Astrocyte (in vitro differentiated cells and primary cell): ENCODE measurements at regions not wholly inside any gene's neighbourhood (a gene's known extent, or its start where the extent isn't known, plus 50 kb on each side); places are given as distances from the start of the nearest gene placed in this dataset.

Experiments used
- DNase-seq: peaks from one replicate; pipeline ENCODE4 v3.0.0-alpha.2; 2010; ENCODE audit warnings: low read depth
- FAIRE-seq: peaks from 2 replicates; lab custom pipeline; 2011; peaks lifted over from hg19 to GRCh38; lab: Jason Lieb, UNC
- H2AFZ ChIP-seq: 2 replicates; pipeline ENCODE4 v1.6.0; 2012; ENCODE audit warnings: low read depth, low read length, inconsistent platforms
- H3K27ac ChIP-seq: 2 replicates; pipeline ENCODE4 v1.5.1; 2011; ENCODE audit warnings: low read depth, low read length, inconsistent platforms
- H3K27me3 ChIP-seq: 2 replicates; pipeline ENCODE4 v1.6.0; 2011; ENCODE audit warnings: low read length, inconsistent platforms; ENCODE audit not compliant: insufficient read depth
- H3K36me3 ChIP-seq: 2 replicates; pipeline ENCODE4 v1.5.1; 2011; ENCODE audit warnings: low read length, inconsistent platforms; ENCODE audit not compliant: insufficient read depth
- H3K4me1 ChIP-seq: 2 replicates; pipeline ENCODE4 v1.5.1; 2011; ENCODE audit warnings: low read length, inconsistent platforms; ENCODE audit not compliant: insufficient read depth
- H3K4me2 ChIP-seq: 2 replicates; pipeline ENCODE4 v1.6.0; 2012; ENCODE audit warnings: low read length, inconsistent platforms
- H3K4me3 ChIP-seq: 2 replicates; pipeline ENCODE4 v1.5.1; 2011; ENCODE audit warnings: low read depth, mild to moderate bottlenecking, low read length, inconsistent platforms; ENCODE audit not compliant: insufficient read depth
- H3K79me2 ChIP-seq: 2 replicates; pipeline ENCODE4 v1.6.0; 2012; ENCODE audit warnings: mild to moderate bottlenecking, low read length, inconsistent platforms; ENCODE audit not compliant: insufficient read depth
- H3K9ac ChIP-seq: 2 replicates; pipeline ENCODE4 v1.6.0; 2012; ENCODE audit warnings: mild to moderate bottlenecking, low read length, inconsistent platforms
- H3K9me3 ChIP-seq: 2 replicates; pipeline ENCODE4 v1.5.1; 2012; ENCODE audit warnings: low read depth, mild to moderate bottlenecking, low read length, inconsistent platforms; ENCODE audit not compliant: insufficient read depth
- H4K20me1 ChIP-seq: 2 replicates; pipeline ENCODE4 v1.6.0; 2012; ENCODE audit warnings: low read length, inconsistent platforms; ENCODE audit not compliant: insufficient read depth
- H3K27ac Mint-ChIP-seq: one replicate; pipeline ENCODE4 v1.8.0; 2021; ENCODE audit warnings: mild to moderate bottlenecking, mixed read lengths; ENCODE audit not compliant: unreplicated experiment
- H3K27me3 Mint-ChIP-seq: one replicate; pipeline ENCODE4 v1.8.0; 2021; ENCODE audit warnings: low read depth, mixed read lengths; ENCODE audit not compliant: unreplicated experiment
- H3K36me3 Mint-ChIP-seq: one replicate; pipeline ENCODE4 v1.8.0; 2021; ENCODE audit warnings: low read depth, mixed read lengths; ENCODE audit not compliant: unreplicated experiment
- H3K4me1 Mint-ChIP-seq: one replicate; pipeline ENCODE4 v1.8.0; 2021; ENCODE audit warnings: low read depth, mixed read lengths; ENCODE audit not compliant: unreplicated experiment
- H3K4me3 Mint-ChIP-seq: one replicate; pipeline ENCODE4 v1.8.0; 2021; ENCODE audit warnings: mild to moderate bottlenecking, moderate library complexity, mixed read lengths; ENCODE audit not compliant: unreplicated experiment
- H3K9me3 Mint-ChIP-seq: one replicate; pipeline ENCODE4 v1.8.0; 2021; ENCODE audit warnings: mild to moderate bottlenecking, mixed read lengths; ENCODE audit not compliant: unreplicated experiment
- CTCF ChIP-seq: IDR thresholded peaks from 2 replicates; pipeline ENCODE4 v1.5.1; 2011; ENCODE audit warnings: low read depth, mild to moderate bottlenecking, inconsistent platforms, low read length, moderate library complexity; ENCODE audit not compliant: insufficient read depth
- EZH2 ChIP-seq: IDR thresholded peaks from 2 replicates; pipeline ENCODE4 v1.6.1; 2012; ENCODE audit warnings: mild to moderate bottlenecking, low read length, inconsistent platforms; ENCODE audit not compliant: insufficient read depth

DNA sequence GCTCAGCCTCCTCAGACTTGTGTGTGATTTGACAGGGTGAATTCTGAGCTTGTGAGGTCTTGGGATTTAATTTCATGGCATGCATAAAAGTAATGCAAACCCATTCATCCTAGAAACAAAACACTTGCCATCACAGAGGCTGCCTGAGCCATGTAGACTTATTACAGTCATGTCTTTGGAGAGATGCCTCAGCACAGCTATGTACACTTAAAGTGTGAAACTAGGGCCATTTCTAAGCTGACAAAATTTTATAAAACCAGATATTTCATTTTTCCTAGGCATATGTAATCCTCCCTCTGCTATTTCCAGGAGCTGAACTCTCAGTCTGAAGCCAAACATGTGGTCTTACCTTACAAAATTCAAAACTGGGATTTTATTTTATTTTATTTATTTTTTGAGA lies 322.2 kb upstream of the SPHKAP start:
- no peak overlapping the region for H3K27ac ChIP-seq

GRCh38 chr2:228493852-228494251 lies 312.4 kb upstream of the SPHKAP start:
- Histone ChIP-seq H3K36me3 (no peaks in the 10 kb centered on the region), H3K9me3 (no peaks in the 10 kb centered on the region), H3K4me1 (no peaks in the 10 kb centered on the region), H2AFZ (no peak overlapping the region), H3K79me2 (no peaks in the 10 kb centered on the region), H3K27me3 (no peaks in the 10 kb centered on the region), H3K27ac (no peak overlapping the region), H4K20me1 (no peaks in the 10 kb centered on the region), H3K9ac (no peak overlapping the region), H3K4me2 (no peak overlapping the region), H3K4me3 (no peak overlapping the region)
- TF ChIP-seq CTCF (no peak), EZH2 (no peak)
- DNase-seq (no peak), FAIRE-seq (no peak)
- no peaks in the 10 kb centered on the region for H3K9me3 Mint-ChIP-seq
- H3K4me3 Mint-ChIP-seq = no peak overlapping the region
- H3K27me3 Mint-ChIP-seq = no peaks in the 10 kb centered on the region
- no peak overlapping the region for H3K27ac Mint-ChIP-seq
- H3K4me1 Mint-ChIP-seq = no peaks in the 10 kb centered on the region
- H3K36me3 Mint-ChIP-seq = no peaks in the 10 kb centered on the region

More for the DNA sequence above, 322.2 kb upstream of the SPHKAP start:
- no peaks in the 10 kb centered on the region for H3K4me1 ChIP-seq
- Mint-ChIP-seq H3K27me3 (peaks cover 3% of the 10 kb centered on the region), H3K4me3 (no peak overlapping the region), H3K9me3 (no peaks in the 10 kb centered on the region), H3K36me3 (no peaks in the 10 kb centered on the region), H3K27ac (no peak overlapping the region), H3K4me1 (no peaks in the 10 kb centered on the region)
- FAIRE-seq (no peak), DNase-seq (no peak)
- no peak overlapping the region for H3K4me2 ChIP-seq
- H4K20me1 ChIP-seq = no peaks in the 10 kb centered on the region
- no peak for TF ChIP-seq EZH2
- TF ChIP-seq CTCF = no peak
- no peak overlapping the region for H3K4me3 ChIP-seq
- H3K79me2 ChIP-seq = no peaks in the 10 kb centered on the region
- H2AFZ ChIP-seq = no peak overlapping the region
- no peaks in the 10 kb centered on the region for H3K27me3 ChIP-seq
- H3K36me3 ChIP-seq = no peaks in the 10 kb centered on the region
- H3K9ac ChIP-seq = no peak overlapping the region
- H3K9me3 ChIP-seq = no peaks in the 10 kb centered on the region

DNA sequence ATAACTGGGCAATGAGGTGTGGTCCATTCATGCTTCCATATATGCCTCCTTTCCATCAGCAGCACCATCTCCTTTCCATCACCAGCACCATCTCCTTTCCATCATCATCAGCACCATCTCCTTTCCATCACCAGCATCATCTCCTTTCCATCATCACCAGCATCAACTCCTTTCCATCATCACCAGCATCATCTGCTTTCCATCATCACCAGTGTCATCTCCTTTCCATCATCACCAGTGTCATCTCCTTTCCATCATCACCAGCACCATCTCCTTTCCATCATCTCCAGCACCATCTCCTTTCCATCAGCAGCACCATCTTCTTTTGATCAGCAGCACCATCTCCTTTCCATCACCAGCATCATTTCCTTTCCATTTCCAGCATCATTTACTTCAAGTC lies 297.5 kb upstream of the SPHKAP start:
- Histone ChIP-seq H3K36me3 (no peaks in the 10 kb centered on the region), H3K27me3 (no peaks in the 10 kb centered on the region), H3K4me2 (no peak overlapping the region), H3K9ac (no peak overlapping the region), H3K9me3 (no peaks in the 10 kb centered on the region), H3K27ac (no peak overlapping the region), H3K4me1 (no peaks in the 10 kb centered on the region), H3K79me2 (no peaks in the 10 kb centered on the region), H3K4me3 (no peak overlapping the region), H4K20me1 (no peaks in the 10 kb centered on the region), H2AFZ (no peak overlapping the region)
- no peak for FAIRE-seq
- H3K27ac Mint-ChIP-seq = no peak overlapping the region
- H3K4me3 Mint-ChIP-seq = no peak overlapping the region
- peaks cover 6% of the 10 kb centered on the region for H3K4me1 Mint-ChIP-seq
- no peak for TF ChIP-seq CTCF
- no peak for TF ChIP-seq EZH2
- no peak for DNase-seq
- H3K9me3 Mint-ChIP-seq = peaks cover 1% of the 10 kb centered on the region
- H3K36me3 Mint-ChIP-seq = no peaks in the 10 kb centered on the region
- H3K27me3 Mint-ChIP-seq = no peaks in the 10 kb centered on the region
